HL-60 (cell line): ENCODE measurements at regions not wholly inside any gene's neighbourhood (a gene's known extent, or its start where the extent isn't known, plus 50 kb on each side); places are given as distances from the start of the nearest gene placed in this dataset.

Experiments
- DNase-seq, 2 experiments: peaks; one replicate each; pipeline ENCODE4 v3.0.0-alpha.2; 2010 to 2020; ENCODE audit warnings: low read depth in 1 of 2, low spot score in 1 of 2
- H3K27ac ChIP-seq: fragments of 250-450 bp; sonication (Bioruptor Pico); replicated peaks from 2 replicates; pipeline ENCODE4 v1.5.1; 2020; ENCODE audit warnings: mild to moderate bottlenecking, moderate library complexity
- H3K27me3 ChIP-seq: fragments of 250-450 bp; sonication (Bioruptor Pico); 2 replicates; pipeline ENCODE4 v1.5.1; 2021; ENCODE audit warnings: mild to moderate bottlenecking, moderate library complexity; ENCODE audit not compliant: insufficient read depth, poor library complexity, severe bottlenecking
- H3K4me3 ChIP-seq: replicated peaks from 2 replicates; pipeline ENCODE4 v1.5.1; 2011; ENCODE audit warnings: mild to moderate bottlenecking, control low read depth, low read length; ENCODE audit not compliant: insufficient read depth
- CTCF ChIP-seq: IDR thresholded peaks from one replicate; pipeline ENCODE4 v1.5.1; 2011; ENCODE audit warnings: low read length, control low read depth, inconsistent platforms; ENCODE audit not compliant: insufficient read depth
- GABPA ChIP-seq: IDR thresholded peaks from 2 replicates; pipeline ENCODE4 v1.6.1; 2012; ENCODE audit warnings: low read depth
- POLR2AphosphoS5 ChIP-seq: IDR thresholded peaks from 2 replicates; pipeline ENCODE4 v1.6.1; 2012; ENCODE audit warnings: low read depth
- REST ChIP-seq: IDR thresholded peaks from 2 replicates; pipeline ENCODE4 v1.6.1; 2012; ENCODE audit warnings: low read depth; ENCODE audit not compliant: insufficient replicate concordance
- SPI1 ChIP-seq: IDR thresholded peaks from 2 replicates; pipeline ENCODE4 v1.6.1; 2012; ENCODE audit warnings: low read depth, mild to moderate bottlenecking, borderline replicate concordance

- Histone ChIP-seq H3K27ac (no peak overlapping the region), H3K27me3 (no peaks in the 10 kb centered on the region), H3K4me3 (no peak overlapping the region)
- TF ChIP-seq REST, result no peak
- no peak for TF ChIP-seq GABPA
- TF ChIP-seq POLR2AphosphoS5, result no peak
- TF ChIP-seq CTCF, result no peak
- no peak for TF ChIP-seq SPI1
- no peak for DNase-seq
Measured at GRCh38 chr4:141891260-141892120, 255.1 kb downstream of the IL15 start.

GRCh38 chr4:141896687-141897086, 260.3 kb downstream of the IL15 start:
- Histone ChIP-seq H3K27ac (no peak overlapping the region), H3K27me3 (no peaks in the 10 kb centered on the region), H3K4me3 (no peak overlapping the region)
- TF ChIP-seq GABPA (no peak), REST (no peak), CTCF (no peak), POLR2AphosphoS5 (no peak), SPI1 (no peak)
- no peak for DNase-seq

GRCh38 chr4:141898346-141898745, 262.0 kb downstream of the IL15 start:
- no peak overlapping the region for H3K27ac ChIP-seq
- no peak for DNase-seq
- H3K27me3 ChIP-seq, result no peaks in the 10 kb centered on the region
- TF ChIP-seq POLR2AphosphoS5 (no peak), SPI1 (peak; percentile 69; the same call in 1 of the 2 replicates)
- no peak overlapping the region for H3K4me3 ChIP-seq

- H3K4me3 ChIP-seq, result no peak overlapping the region
- H3K27me3 ChIP-seq, result no peaks in the 10 kb centered on the region
- DNase-seq, result no peak
- H3K27ac ChIP-seq, result no peak overlapping the region
- no peak for TF ChIP-seq REST
- no peak for TF ChIP-seq POLR2AphosphoS5
- no peak for TF ChIP-seq CTCF
- TF ChIP-seq SPI1, result no peak
- no peak for TF ChIP-seq GABPA
Measured at GRCh38 chr4:141899103-141899502, 262.7 kb downstream of the IL15 start.
